NCI-H1105 treated with DMSO at 0.1 percent for 48 hours (cell line): ENCODE measurements at regions not wholly inside any gene's neighbourhood (a gene's known extent, or its start where the extent isn't known, plus 50 kb on each side); places are given as distances from the start of the nearest gene placed in this dataset.
"Not testable (repeated sequence)": the region's sequence is repeated elsewhere in the genome, so short reads cannot be mapped to it uniquely, and the experiment has no call there.

ENCODE experiments used
- DNase-seq: peaks from one replicate; lab custom pipeline; 2025; lab: John Stamatoyannopoulos, UW

DNA sequence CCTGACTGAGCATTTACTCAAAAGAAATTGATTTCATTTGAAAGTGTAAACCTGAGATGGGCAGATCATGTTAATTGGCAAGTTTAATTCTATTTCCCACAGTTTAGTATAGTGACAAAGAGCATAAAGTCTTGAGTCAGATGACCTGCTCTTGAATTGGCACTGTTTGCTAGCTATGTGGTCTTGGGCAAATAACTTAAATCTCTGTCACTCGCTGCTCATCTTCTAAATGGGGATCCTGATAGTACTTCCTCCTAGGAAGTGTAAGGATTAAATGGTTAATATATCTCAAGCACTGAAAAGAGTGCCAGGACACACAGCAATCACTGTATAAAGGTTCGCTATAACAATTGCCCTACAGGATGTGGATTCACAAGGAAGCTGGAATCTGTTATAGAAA is 242.8 kb upstream of the JADE1 start:
- no peak for DNase-seq

DNA sequence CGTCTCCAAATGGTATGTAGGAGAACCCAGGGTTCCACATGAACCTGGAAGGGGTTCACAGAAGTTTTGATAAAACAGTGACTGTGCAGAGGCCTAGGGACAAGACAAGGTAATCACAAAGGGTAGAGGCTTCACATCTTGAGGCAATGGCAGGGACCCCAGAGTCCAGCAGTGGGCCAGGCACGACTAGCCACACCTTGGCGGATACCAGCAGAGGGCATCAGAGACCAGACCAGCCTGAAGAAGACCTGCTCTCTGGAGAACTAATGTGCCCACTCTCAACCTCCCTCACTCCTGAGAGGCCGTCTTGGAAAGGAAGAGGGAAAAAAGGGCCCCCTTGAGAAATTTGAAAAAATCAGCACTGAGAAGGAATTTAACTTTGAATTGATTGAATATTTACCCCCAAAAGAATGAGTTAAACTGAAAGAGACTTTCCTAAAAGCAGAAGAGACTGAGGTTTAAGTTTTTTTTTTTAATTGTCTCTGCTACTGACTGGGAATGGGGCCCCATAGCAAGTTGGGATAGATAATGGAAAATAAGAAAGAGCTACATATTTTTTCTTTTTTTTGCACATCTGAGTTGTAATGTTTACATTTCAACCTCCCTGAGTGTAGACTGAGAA is 243.8 kb upstream of the JADE1 start:
- DNase-seq: no peak

DNA sequence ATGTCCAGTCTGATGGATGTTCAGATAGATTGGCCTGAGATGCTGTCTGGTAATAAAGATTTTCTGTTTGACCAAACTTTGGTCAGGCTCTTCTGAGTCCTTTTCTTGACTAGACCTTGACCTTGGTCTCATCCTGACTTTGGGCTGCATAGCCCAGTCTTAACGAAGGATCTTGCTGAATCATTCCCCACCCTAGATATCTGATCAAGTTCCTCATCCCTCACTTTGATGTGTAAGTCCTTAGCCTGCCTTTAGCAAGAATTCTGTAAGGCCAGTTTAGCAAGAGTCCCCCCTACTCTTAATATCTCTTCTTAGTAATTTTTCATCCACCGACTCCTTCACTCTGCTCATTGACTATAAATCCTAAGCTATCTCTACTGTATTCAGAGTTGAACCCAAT is 244.4 kb upstream of the JADE1 start:
- no peak for DNase-seq

DNA sequence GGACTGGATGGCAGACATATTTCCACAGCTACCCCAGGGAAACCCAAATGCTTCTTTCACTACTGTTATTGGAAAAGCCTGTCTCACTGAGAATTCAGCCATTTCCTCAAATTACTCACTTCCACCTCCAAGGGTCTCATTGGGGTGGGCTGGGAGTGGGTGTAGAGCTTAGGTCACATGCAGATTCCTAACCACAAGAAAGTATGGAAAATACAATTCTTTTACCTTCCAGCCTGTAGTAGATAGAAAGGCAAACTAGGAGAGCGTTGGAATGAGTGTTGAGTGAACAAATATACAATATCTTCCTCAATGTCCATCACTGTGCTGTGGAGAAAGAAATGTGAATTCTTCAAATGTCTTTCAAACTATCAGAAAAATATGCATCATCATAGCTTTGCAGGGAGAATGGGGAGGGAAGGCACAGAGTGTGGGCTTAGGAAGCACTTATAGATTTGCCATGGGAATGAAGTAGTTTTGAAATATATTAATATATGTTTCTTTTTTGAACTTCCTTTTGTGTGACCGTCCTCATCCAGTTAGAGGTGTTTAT is 245.3 kb upstream of the JADE1 start:
- no peak for DNase-seq

DNA sequence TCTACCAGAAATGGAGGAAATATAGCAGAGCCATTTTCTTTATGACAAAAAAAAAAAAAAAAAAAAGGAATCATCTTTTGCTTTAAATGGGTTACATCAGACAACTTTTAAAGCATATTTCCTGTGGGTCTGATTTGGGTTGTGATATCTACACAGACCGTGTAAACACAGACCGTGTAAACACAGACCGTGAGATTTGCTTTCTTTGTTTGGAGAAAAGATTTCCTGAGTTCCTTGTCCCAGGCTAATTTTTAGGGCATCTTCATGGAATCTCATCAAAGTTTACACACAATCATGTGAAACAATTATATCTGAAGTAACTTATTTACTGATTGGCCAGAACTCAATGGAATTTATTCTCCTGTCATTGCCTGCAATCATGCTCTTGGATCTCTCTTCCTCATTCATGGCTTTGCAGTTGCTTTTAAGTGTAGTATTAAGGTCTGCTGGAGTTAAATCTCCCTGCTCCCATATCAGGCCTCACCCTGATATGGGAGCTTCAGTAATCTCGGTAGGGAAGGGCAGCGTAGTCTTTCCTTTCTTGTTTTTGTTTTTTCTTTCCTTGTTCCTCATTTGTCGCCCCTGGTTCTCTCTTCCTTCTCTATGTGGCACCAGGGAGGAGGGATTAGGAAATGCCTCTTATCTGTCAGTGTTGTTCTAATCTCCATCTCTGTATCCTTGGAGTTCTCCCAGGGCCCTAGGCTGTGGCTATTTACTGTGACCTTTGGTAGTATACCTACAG is 248.6 kb upstream of the JADE1 start:
- no peak for DNase-seq

DNA sequence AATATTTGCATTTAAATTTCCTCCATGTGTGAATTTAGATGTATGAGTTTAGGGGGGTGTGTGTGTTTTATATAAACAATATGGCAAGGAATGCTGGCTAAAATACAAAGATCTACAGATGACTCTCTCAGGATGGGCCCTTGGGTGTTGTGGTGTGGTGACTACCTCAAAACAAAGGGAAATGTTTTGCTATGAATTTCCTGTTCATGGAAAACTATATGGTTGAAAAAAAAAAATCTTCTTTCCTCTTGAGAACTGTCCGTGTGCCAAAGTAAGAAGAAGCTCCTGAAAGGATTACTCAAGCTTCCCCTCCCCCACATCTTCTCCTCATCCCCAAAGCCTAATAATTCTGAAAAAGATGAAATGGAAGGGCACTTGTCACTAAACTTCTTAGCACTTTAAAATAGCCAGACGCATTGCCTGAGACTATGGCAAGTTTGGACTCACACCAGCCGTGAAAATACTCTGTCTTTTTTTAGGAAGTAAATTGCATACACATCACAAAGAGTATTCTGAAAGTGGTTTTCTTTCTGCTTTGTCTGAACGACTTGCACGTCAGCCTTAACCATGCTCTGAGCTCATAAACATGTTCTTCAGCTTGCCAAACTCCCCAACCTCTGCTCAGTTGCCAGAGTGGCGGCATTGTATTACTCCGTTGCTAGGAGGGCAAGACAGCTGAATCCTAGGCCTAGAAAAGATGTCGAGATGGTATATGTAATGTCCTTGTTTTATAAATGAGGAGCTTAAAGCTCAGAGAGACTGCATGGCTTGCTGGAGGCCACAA is 250.4 kb upstream of the JADE1 start:
- no peak for DNase-seq

DNA sequence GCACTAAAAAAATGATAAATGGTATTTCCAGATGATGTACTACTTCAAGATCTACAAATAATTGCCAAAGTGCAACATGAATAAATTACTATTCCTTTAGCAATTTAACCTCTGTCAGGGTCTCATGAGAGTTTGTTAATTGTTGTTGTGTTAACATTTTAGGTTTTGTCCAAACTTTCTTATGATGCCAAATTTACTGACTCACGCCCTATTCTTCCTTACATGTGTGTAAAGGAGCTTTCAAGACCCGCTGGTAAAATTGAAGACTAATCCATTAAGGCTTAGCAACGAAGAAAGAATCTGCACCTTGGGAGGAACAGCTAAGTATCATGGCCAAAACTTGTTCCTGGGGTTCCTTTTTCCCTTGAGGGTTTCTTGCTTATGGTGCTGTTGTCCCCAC is 252.7 kb upstream of the JADE1 start:
- no peak for DNase-seq

DNA sequence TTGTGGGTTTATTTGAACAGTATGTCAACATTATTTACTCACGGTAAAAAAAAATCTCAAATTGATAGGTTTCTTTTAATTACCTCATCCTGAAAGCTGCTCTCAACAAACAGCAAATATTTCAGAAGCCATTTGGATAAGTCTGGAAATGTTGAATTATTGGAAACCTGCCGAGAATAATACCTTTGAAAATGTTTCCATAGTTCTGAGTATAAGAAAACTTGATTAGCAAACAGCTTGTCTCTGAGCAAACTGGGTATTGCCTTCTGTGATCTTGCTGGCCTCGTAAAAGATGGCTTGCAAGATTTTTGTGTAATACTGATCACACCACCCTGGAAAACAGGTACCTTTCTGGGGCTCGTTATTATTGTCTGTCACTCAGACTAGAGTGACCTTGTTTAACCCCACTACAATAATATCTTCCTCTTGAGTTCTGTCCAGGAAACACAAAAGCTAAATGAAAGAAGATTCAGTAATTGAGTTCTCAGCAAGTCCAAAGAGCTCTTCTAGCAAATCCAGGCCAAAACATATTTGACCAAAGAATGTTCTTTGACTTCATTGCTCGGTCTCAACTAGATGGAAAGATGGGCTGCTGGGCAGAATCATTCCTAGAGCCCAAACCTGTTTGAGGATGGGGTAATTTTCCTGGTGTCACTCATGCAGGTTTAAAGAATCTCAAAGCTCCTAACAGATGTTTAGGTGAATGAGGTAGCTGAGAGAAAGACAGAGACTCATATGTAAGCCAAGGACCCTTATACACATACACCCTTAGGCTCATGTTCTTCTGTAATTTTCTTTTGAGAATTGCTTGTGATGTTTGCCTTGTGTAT is 255.6 kb upstream of the JADE1 start:
- peak; percentile 58 for DNase-seq

DNA sequence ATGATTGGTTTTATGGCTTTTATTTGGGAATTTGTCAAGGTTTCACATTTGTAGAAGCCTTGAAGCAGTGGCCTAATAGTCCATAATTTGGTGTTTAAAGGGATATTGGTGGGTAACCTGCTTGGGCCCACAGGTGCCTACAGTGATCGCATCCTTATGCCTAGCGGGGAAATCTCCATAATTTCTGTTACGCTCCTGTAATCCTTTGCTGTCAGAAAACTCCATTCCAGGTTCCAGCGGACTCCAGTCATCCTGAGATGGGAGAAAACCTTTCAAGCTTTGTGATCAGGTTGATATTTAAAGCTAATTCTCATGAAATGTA is 257.0 kb upstream of the JADE1 start:
- DNase-seq: no peak

DNA sequence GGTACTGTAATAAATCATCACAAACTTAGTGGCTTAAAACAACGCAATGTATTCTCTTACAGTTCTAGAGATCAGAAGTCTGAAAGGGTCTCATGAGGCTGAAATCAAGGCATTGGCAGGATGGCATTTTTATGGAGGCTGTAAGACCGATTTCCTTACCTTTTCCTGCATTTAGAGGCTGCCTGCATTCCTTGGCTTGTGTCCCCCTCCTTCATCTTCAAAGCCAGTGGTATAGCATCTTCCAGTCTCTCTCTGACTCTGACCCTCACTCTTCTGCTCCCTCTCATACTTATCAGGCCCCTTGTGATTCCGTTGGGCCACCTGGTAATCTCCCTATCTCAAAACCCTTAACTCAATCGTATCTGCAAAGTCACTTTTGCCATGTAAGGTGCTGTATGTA is 258.2 kb upstream of the JADE1 start:
- DNase-seq: no peak

DNA sequence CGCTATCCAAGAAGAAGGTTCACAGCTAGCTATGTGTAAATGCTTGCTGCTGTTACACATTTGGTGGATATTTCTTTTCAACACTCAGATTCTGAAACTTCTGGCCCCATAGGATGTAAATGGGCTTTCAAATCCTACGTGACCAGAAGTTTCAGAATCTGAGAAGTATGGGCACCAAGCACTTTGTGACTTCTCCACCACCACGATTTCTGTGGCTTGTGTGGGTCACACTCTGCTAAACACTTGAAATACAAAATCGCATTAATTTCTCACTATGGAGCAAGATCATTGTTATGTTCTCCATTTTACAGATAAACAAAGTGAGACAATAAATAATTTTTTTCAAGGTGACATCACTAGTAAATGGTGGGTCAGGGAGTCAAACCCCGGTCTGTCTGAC is 259.4 kb upstream of the JADE1 start:
- DNase-seq: no peak

DNA sequence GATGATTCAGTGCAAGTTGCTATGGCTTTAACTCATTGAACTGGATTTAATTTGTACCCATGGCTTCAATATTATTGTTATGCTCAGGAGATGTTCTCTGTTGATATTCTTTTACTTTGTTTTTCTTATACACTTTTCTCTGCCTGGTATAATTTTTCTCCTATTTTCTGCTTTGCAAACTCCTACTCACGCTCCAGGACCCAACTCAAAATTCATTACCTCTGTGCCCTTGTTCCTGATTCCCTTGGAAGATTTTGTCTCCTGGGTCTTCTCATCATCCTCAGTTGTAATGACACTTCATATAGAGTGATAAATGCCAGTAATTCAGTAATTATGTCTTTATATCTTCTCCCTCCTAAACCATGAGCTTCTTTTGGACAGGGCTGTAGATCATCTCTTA is 259.9 kb upstream of the JADE1 start:
- no peak for DNase-seq

DNA sequence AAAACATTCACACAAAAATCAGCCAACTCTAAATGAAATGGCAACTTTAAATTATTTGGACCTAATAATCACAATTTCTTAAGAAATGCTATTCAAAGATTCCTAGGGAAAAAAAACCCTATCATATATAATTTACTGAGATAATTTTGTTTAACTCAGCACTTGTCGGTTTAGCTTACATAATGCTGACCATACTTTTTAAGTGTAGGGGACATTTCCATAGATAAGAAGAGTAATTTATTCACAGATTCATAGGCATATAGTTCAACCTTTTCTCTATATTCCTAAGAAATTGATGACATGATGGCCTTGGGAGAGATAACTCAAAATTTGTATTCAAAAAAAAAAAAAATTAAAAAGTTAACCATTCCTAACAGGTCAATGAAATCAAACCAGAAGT is 260.8 kb upstream of the PGRMC2 start:
- no peak for DNase-seq

DNA sequence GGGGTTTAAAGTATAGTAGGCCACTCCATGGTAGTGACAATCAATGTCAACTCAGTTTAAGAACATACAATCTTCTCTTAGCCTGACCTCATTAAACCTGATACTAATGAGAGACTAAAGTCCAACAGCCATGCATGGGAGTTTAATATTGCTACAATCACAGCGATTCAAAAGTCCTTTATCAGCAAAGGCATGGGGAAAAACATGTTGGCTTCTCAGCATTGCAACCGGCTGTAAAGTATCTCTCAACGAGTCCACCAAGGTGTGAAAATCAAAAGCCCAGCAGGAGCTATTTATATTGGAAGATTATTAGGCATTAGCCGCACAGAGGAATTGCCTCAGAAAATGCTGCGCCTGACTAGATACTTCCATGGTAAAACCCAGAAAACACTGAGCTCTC is 256.7 kb upstream of the PGRMC2 start:
- DNase-seq: no peak

DNA sequence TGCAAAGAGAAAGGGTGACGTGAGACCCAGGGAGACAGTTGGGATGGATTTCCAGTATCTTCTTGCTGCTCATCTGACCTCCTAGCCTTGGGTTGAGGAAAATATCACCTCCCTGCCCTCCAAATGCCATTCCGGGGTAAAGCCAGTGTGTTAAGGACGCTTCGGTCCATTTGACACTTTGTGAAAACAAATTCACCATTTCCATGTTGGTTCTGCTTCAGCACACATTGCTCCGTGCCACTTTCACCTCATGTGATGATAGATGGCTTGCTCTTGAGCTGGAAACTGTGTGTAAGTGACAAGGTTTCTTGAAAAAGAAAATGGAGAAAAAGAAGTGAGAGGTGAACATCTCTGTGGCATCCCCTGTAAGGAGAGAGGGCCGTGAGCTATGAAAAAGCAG is 256.1 kb upstream of the PGRMC2 start:
- DNase-seq: no peak

DNA sequence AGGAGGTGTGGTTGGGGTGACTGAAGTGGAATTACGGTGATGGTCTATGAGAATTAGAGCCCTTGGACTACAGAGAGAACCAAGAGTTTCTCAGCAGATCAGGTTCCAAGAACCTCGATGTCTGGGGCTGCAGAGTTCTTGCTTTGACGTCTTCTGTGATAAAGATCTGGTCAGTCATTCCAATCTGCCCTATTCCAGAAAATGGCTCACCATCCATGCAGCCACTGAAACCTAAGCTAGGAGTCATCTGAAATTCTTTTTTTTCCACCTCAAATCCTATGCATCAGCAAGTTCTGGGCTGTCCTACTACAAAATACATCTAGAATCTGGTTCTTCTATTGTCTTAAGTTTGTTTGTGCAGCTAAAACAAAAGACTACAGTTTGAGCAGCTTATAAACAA is 254.4 kb upstream of the PGRMC2 start:
- DNase-seq: no peak

DNA sequence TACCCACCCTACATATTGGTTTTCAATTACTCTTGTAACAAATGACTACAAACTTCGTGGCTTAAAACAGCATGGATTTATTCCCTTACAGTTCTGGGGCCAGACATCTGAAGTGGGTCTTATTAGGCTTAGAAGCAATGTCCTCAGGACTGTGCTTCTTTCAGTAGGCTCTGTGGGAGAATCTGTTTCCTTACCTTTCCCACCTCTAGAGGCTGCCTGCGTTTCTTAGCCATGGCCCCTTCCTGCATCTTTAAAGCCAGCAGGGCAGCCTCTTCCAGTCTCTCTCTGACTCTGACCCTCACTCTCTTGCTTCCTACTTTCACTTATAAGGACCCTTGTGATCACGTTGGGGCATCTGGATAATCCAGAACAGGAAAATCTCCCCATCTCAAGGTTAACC is 252.5 kb upstream of the PGRMC2 start:
- DNase-seq: no peak

DNA sequence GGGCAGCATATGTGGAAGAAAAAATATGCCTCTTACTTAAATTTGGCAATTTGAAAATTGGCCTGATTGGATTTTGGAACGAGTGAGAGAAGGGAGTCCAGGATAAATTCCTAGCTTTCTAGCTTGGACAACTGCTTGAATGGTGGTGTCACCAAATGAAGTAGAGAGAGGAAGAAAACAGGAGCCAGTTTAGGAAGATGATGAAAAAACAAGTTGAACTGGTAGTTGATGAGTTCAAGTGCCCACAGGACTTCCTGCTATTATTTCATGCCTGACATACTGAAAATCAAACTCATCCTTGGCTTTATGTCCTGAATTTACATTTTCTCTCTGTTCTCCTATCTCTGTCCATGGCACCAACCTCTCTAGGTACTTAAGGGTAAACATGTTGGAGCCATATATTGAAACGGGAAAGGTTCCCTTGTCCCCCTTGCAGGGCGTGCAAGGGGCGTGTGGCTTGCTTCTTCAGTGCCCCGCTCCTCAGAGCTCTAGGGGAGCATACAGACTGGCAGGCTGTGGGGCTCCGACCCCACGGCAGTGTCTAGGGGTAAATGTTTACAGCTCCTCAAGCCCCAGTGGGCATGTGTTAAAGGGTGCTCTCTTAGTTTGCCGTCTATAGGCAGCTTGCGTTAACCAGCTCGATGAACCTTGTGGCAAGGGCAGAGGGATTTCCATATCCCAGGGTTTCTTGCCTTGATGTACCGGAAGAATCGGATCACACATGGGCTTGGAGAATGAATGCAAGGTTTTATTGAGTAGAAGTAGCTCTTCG is 250.7 kb upstream of the PGRMC2 start:
- no peak for DNase-seq

DNA sequence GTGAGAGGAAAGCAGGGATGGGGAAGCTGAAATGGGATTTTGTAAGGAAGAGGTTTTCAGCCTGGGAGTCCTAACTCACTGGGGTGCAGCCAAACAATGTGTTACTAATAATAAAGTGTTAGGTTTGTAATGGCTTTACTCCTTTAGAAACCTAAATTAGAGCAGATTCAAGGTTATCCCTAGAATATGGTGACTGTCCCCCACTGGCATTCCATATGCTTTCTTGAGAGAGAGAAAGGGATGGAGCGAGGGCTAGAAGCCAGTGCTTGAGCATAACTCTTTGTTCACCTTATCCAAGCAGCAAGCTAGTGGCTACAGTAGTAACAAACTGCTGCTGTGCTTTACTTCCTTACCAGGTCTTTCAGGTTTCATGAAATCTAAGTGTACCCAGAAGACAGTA is 249.1 kb upstream of the PGRMC2 start:
- no peak for DNase-seq

DNA sequence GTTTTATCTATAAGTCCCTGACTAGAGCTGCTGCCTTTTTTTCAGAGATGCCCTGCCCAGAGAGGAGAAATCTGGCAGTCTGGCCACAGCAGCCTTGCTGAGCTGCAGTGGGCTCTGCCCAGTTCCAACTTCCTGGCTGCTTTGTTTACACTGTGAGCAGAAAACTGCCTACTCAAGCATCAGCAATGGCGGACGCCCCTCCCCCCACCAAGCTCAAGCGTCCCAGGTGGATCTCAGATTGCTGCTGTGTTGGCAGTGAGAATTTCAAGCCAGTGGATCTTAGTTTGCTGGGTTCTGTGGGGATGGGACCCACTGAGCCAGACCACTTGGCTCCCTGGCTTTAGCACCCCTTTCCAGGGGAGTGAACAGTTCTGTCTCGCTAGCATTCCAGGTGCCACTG is 247.9 kb upstream of the PGRMC2 start:
- DNase-seq: not testable (repeated sequence)

DNA sequence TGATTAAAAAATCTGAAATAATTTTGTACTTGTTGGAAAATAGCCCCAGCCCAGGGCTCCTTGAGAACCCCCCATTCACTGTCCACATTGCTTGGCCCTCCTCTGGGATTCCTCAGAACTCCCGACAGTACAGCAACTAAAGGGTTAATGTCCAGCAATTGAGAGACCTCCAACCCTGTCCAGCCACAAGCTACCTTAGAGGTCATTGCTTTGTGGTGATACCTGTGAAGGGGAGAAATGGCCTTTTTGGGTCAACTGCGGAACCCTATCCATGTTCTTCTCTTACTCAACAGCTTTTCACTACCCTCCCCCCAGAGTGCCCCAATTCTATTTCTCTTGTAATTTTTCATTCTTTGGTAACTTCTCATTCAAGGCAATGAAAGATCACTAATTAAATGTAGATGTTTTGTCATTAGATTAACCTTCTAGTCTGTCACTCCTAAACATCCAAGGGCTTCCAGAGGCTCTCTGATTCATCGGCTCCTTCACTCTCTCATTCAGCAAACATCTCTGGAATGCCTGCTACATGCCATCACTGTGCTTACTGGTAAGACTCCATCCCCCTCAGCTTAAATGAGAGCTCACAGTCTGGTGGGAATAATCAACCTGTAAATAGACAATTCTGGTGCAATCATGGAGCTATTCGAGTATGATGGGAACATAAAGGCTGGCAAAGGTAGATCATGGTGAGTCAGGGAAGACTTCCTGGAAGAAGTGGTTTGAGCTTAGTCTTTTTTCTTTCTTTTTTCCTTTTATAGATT is 241.4 kb upstream of the PGRMC2 start:
- no peak for DNase-seq
